PC-9 (cell line): ENCODE measurements at regions not wholly inside any gene's neighbourhood (a gene's known extent, or its start where the extent isn't known, plus 50 kb on each side); places are given as distances from the start of the nearest gene placed in this dataset.

Experiments
- BruUV-seq: library from RNA; stranded (reverse); fragments of 400-500 nt; replicated peaks from 2 replicates; lab custom pipeline; 2021; lab: Mats Ljungman, UMichigan
- CTCF ChIA-PET: fragments of 300-600 bp; sonication (Branson Sonifier 250); formaldehyde crosslinking; loops from one replicate; lab custom pipeline; 2022; ENCODE audit warnings: antibody characterized with exemption; lab: Charles Lee
- POLR2A ChIA-PET: fragments of 300-600 bp; sonication (Branson Sonifier 250); formaldehyde crosslinking; loops from one replicate; lab custom pipeline; 2022; ENCODE audit warnings: antibody characterized with exemption; ENCODE audit not compliant: unreplicated experiment; lab: Charles Lee
- DNase-seq, 2 experiments: peaks; one replicate each; pipeline versions ENCODE4 v3.0.0 to v3.0.0-alpha.2; 2015 to 2022; ENCODE audit warnings: mixed read lengths in 1 of 2
- H2AFZ ChIP-seq: fragments of 200-600 bp; sonication (generic); 2 replicates; pipeline ENCODE4 v1.8.1; 2017; ENCODE audit warnings: antibody characterized with exemption
- H3F3A ChIP-seq: fragments of 200-600 bp; sonication (generic); 2 replicates; pipeline ENCODE4 v1.8.1; 2017; ENCODE audit warnings: antibody characterized with exemption, mild to moderate bottlenecking, low read depth; ENCODE audit not compliant: insufficient read depth
- H3K27ac ChIP-seq: fragments of 200-600 bp; sonication (generic); 2 replicates; pipeline ENCODE4 v1.6.1; 2016; ENCODE audit warnings: mixed run types
- H3K27me3 ChIP-seq: fragments of 200-600 bp; sonication (generic); 2 replicates; pipeline ENCODE4 v1.6.1; 2016; ENCODE audit warnings: low read depth, mixed run types; ENCODE audit not compliant: insufficient read depth
- H3K36me3 ChIP-seq: fragments of 200-600 bp; sonication (generic); 2 replicates; pipeline ENCODE4 v1.6.1; 2016; ENCODE audit warnings: low read depth, mixed run types
- H3K4me1 ChIP-seq: fragments of 200-600 bp; sonication (generic); replicated peaks from 2 replicates; pipeline ENCODE4 v1.6.1; 2016; ENCODE audit warnings: mixed run types; ENCODE audit not compliant: insufficient read depth
- H3K4me2 ChIP-seq: fragments of 200-600 bp; sonication (generic); 2 replicates; pipeline ENCODE4 v1.6.1; 2017; ENCODE audit warnings: mixed run types
- H3K4me3 ChIP-seq: fragments of 200-600 bp; sonication (generic); 2 replicates; pipeline ENCODE4 v1.6.1; 2016; ENCODE audit warnings: mixed run types
- H3K79me2 ChIP-seq: fragments of 200-600 bp; sonication (generic); 2 replicates; pipeline ENCODE4 v1.6.1; 2017; ENCODE audit warnings: low read depth, mixed run types
- H3K9me2 ChIP-seq: fragments of 200-600 bp; sonication (generic); 2 replicates; pipeline ENCODE4 v1.8.1; 2017; ENCODE audit warnings: mild to moderate bottlenecking; ENCODE audit not compliant: insufficient read depth
- H3K9me3 ChIP-seq: fragments of 200-600 bp; sonication (generic); 2 replicates; pipeline ENCODE4 v1.8.1; 2016; ENCODE audit warnings: low read depth; ENCODE audit not compliant: insufficient read depth
- H4K20me1 ChIP-seq: fragments of 200-600 bp; sonication (generic); 2 replicates; pipeline ENCODE4 v1.8.1; 2017; ENCODE audit not compliant: insufficient read depth
- CTCF ChIP-seq: fragments of 200-600 bp; sonication (generic); conservative IDR thresholded peaks from 2 replicates; pipeline ENCODE4 v1.6.1; 2017; ENCODE audit warnings: mixed run types, antibody characterized with exemption, mild to moderate bottlenecking, moderate library complexity
- EZH2 ChIP-seq: fragments of 200-600 bp; sonication (generic); IDR thresholded peaks from 2 replicates; pipeline ENCODE4 v1.8.0; 2017; ENCODE audit warnings: antibody characterized with exemption, low read depth
- intact Hi-C: fragments of 100-400 bp; cut with micrococcal nuclease; formaldehyde crosslinking; loops from one replicate; pipeline ENCODE4 v1.10.0; 2022; ENCODE audit not compliant: unreplicated experiment

GRCh38 chr5:68405026-68405684, 189.6 kb downstream of the PIK3R1 start:
- intact Hi-C loops = no loop called here
- H3F3A ChIP-seq = peaks cover 10% of the 10 kb centered on the region; the same call in 1 of the 2 replicates
- H3K9me3 ChIP-seq = peaks cover 16% of the 10 kb centered on the region; the same call in 1 of the 2 replicates
- no peak for TF ChIP-seq EZH2
- no peak for TF ChIP-seq CTCF
- no peaks in the 10 kb centered on the region for H4K20me1 ChIP-seq
- no TSS peak for BruUV-seq
- H3K79me2 ChIP-seq = no peaks in the 10 kb centered on the region
- ChIA-PET POLR2A (no interaction called here), CTCF (interaction anchor here (0.6 kb wide), 1 partner anchor 1545 kb away, joined by 3 read pairs; no protein-coding TSS in a partner anchor)
- DNase-seq = peak; percentile 10 to 48
- H2AFZ ChIP-seq = no peak overlapping the region
- no peaks in the 10 kb centered on the region for H3K9me2 ChIP-seq
- peaks cover 24% of the 10 kb centered on the region for H3K4me1 ChIP-seq
- H3K27ac ChIP-seq = peak overlapping the region; percentile 21; the same call in 1 of the 2 replicates
- no peaks in the 10 kb centered on the region for H3K36me3 ChIP-seq
- no peaks in the 10 kb centered on the region for H3K27me3 ChIP-seq
- H3K4me2 ChIP-seq = no peak overlapping the region
- no peak overlapping the region for H3K4me3 ChIP-seq

GRCh38 chr5:68405784-68406743, 190.5 kb downstream of the PIK3R1 start:
- H3K27ac ChIP-seq = no peak overlapping the region
- H3K4me1 ChIP-seq = peaks cover 24% of the 10 kb centered on the region
- BruUV-seq = no TSS peak
- peaks cover 10% of the 10 kb centered on the region; the same call in 1 of the 2 replicates for H3F3A ChIP-seq
- no peaks in the 10 kb centered on the region for H3K36me3 ChIP-seq
- no peak overlapping the region for H3K4me2 ChIP-seq
- no peaks in the 10 kb centered on the region for H3K79me2 ChIP-seq
- H3K9me2 ChIP-seq = no peaks in the 10 kb centered on the region
- POLR2A ChIA-PET = interaction anchor here (0.6 kb wide), 1 partner anchor 1438 kb away, joined by 9 read pairs; no protein-coding TSS in a partner anchor
- no peaks in the 10 kb centered on the region for H3K27me3 ChIP-seq
- H3K4me3 ChIP-seq = no peak overlapping the region
- peaks cover 16% of the 10 kb centered on the region; the same call in 1 of the 2 replicates for H3K9me3 ChIP-seq
- H4K20me1 ChIP-seq = no peaks in the 10 kb centered on the region
- H2AFZ ChIP-seq = no peak overlapping the region; the same call in 1 of the 2 replicates
- no peak for DNase-seq
- CTCF ChIA-PET = interaction anchor here (0.6 to 0.7 kb wide), 2 partner anchors 29 to 1546 kb away, joined by 3 to 5 read pairs; no protein-coding TSS in a partner anchor
- TF ChIP-seq EZH2 (no peak), CTCF (no peak)
- intact Hi-C loops = no loop called here

GRCh38 chr5:68406767-68407241, 191.2 kb downstream of the PIK3R1 start:
- CTCF ChIA-PET = no interaction called here
- Histone ChIP-seq H3K4me2 (no peak overlapping the region), H2AFZ (no peak overlapping the region; the same call in 1 of the 2 replicates), H3K4me1 (peaks cover 24% of the 10 kb centered on the region), H4K20me1 (no peaks in the 10 kb centered on the region), H3K4me3 (no peak overlapping the region), H3K27me3 (no peaks in the 10 kb centered on the region), H3K9me2 (no peaks in the 10 kb centered on the region), H3K27ac (no peak overlapping the region), H3K9me3 (peaks cover 11% of the 10 kb centered on the region; the same call in 1 of the 2 replicates), H3K36me3 (no peaks in the 10 kb centered on the region), H3K79me2 (no peaks in the 10 kb centered on the region), H3F3A (peaks cover 10% of the 10 kb centered on the region; the same call in 1 of the 2 replicates)
- no TSS peak for BruUV-seq
- POLR2A ChIA-PET = interaction anchor here (0.6 kb wide), 1 partner anchor 1439 kb away, joined by 9 read pairs; no protein-coding TSS in a partner anchor
- TF ChIP-seq CTCF (no peak), EZH2 (no peak)
- peak in 1 of 2 experiments; percentile 7 for DNase-seq
- intact Hi-C loops = no loop called here
